Thyroid gland (tissue), 4 donors: ENCODE measurements at regions not wholly inside any gene's neighbourhood (a gene's known extent, or its start where the extent isn't known, plus 50 kb on each side); places are given as distances from the start of the nearest gene placed in this dataset.

Source experiments
- CTCF ChIP-seq, 6 experiments: fragments of 200-600 bp in 3 of 6; fragments of 450-650 bp in 3 of 6; sonication (generic) in 3 of 6; IDR thresholded peaks; one replicate each; pipeline ENCODE4 v1.5.1; 2016 to 2019; ENCODE audit warnings: antibody characterized with exemption in 6 of 6, mild to moderate bottlenecking in 2 of 6, inconsistent platforms in 1 of 6, moderate library complexity in 1 of 6
- POLR2A ChIP-seq, 2 donors: fragments of 450-650 bp; IDR thresholded peaks; one replicate each; pipeline ENCODE4 v1.6.1; 2017; ENCODE audit warnings: antibody characterized with exemption in 2 of 2, mild to moderate bottlenecking in 2 of 2, moderate library complexity in 1 of 2

- TF ChIP-seq CTCF (IDR thresholded peaks at IDR 0.05) (no peak), POLR2A (IDR thresholded peaks at IDR 0.05) (no peak)
These were observed 1019.5 kb upstream of the LRRTM1 start for GRCh38 chr2:81324046-81324445.
